HG03066 (cell line): ENCODE measurements at regions not wholly inside any gene's neighbourhood (a gene's known extent, or its start where the extent isn't known, plus 50 kb on each side); places are given as distances from the start of the nearest gene placed in this dataset.
A peak's percentile ranks its signal among the peaks of the same experiment; 100 is the strongest.
"Not testable (repeated sequence)": the region's sequence is repeated elsewhere in the genome, so short reads cannot be mapped to it uniquely, and the experiment has no call there.

Experiments
- ATAC-seq: cut with Tn5 transposase; IDR thresholded peaks from one replicate; pipeline ENCODE4 v1.9.1; 2021; ENCODE audit warnings: low read depth; ENCODE audit not compliant: unreplicated experiment

DNA sequence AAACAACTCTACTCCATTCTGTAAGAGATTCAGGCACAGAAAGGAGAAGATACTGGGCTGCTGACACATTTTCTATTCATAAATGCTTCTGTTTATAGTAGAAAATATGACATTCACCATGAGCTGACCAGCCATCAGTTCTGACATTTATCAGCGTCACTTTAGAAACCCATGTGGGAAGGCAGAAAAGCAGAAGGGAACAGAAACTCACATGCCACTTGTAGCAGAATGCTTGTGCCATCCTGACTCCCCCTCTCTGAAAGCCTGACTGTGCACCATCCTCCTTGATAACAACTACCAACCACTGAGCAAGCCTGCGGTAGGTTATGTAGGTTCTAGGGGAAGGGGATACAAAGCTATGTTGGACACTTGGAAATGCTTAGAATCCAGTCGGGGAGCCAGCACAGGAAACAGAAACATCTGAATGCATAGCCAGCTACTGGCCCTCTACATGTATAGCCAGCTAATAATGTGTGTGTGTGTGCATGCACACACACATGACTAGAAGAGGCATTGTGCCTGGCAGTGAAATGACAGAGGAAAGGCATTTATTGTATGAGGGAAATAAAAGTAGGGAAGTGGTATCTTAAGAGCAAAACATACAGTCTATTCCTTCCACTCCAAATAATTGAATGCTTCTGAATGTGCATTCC is 104.3 kb downstream of the SPDYE17 start:
- ATAC-seq, result not testable (repeated sequence)

DNA sequence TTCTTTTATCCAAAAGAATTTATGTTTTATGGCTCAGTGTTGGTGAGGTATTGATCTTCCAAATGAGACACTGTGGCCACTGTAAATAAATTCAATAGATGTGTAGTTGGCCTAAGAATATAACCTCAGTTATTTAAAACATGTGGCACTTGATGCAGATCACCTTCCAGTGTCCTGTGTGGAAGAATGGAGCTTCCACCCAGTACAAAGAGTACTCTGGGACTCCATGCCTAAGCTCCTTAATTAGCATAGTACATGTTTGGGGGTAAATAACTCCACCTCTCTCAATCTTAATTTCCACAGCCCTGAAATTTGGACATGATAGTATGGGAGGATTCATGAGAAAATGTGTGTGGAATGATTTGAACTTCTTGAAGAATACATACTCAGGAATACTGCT is 105.7 kb downstream of the SPDYE17 start:
- not testable (repeated sequence) for ATAC-seq

DNA sequence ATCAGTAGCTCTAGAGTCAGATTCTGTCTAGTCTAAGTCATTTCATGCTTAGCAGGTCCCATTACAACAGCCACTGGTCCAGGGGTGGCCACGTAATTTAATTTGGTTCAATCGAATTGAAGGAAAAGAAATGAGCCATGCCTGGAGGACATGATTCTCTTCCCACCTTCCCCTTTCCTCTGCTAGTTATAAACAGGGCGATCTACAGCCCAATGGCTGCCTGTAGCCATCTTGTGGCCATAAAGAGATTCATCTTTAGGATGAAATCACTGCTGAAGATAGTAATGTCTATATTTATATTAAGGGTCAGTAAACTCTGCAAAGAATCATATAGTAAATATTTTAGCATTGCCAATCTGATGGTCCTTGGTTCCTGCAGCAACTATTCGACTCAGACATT is 107.4 kb downstream of the SPDYE17 start:
- not testable (repeated sequence) for ATAC-seq

DNA sequence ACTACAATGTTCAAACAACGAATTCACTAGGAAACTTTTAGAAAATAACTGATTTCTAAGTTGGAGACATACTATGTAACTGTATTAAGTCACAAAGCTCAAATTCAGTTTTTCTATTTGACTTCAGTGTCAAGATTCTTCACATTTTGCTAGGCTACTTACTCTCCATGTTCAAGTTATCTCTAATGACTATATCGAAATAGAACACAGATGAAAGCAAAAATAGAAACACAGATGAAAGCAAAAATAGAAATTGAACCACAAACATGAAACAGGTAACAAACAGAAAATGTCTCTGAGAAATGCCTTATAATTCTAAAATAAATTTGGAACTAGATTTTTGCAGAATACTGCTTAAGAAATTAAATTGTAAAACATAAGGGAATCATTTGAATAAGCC is 113.5 kb downstream of the SPDYE17 start:
- not testable (repeated sequence) for ATAC-seq

DNA sequence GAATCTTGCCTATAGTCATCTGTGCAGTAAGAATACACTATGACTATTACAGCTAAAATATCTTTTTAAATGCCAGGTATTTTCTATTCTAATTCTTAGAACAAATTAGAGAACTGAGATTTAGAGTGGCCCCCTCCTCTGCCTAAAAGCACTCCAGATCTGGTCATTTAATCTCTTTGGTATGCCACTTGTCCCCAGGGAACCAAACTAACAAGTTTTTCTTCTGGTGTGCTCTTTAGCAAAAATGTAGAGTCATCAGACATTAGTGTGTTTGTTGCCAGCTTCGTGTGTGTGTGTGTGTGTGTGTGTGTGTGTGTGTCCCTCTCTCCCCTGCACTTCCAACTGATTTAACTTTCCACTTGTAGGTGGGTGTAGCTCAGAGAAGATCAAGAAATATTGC is 117.8 kb downstream of the SPDYE17 start:
- ATAC-seq, result not testable (repeated sequence)

DNA sequence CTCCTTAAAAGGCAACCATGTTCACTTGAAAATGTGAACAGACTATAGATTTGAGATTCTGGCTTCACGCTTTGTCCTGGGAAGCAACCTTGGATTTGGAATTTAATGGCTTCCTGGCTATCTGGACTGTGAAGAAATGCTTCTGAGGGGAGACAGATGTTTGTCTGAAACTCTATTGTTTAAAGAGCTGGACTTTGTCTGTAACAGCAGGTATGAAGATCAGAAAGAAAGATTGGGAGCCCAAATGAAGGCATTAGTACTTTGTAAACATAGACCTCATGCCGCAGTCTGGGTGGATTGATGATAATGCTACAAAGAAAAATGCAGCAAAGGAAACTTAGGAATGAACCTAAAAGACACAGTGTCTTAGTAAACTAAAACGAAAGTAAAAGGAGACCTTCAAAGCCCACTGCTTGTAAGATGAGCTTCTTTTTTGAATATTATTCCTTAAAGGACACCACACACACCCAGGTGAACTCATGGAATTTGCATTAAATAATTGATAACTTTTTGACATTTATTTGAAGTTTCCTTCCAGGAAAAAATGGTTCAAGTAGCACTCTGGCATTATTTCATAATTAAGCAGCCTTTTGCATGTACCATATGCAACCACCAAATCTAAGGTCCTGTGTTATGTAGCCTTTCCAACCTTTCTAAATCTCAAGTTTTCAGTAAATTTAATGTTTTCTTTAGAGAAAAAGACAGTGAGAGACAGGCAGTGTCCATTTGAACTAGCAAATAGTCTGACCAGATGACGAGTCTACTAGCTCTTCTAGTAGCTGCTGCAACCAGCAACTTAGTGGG is 119.9 kb downstream of the SPDYE17 start:
- ATAC-seq, result not testable (repeated sequence)

DNA sequence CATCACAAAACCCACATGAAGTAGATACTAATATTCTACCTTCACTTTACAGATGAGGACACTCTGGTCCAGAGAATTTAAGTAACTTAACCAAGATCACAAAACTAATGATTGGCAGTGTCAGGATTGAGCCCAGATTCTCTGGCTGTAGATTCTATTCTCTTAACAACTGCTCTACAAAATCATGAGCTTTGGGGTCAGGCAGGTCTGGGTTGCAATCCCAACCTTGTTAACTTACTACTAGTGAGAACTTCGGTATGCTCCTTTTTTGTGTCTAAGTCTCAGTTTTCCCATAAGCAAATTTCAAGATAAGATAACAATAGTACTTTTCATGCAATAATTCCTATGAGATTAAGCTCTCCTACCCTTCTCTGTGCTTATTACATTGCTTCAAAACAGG is 127.5 kb downstream of the SPDYE17 start:
- not testable (repeated sequence) for ATAC-seq

DNA sequence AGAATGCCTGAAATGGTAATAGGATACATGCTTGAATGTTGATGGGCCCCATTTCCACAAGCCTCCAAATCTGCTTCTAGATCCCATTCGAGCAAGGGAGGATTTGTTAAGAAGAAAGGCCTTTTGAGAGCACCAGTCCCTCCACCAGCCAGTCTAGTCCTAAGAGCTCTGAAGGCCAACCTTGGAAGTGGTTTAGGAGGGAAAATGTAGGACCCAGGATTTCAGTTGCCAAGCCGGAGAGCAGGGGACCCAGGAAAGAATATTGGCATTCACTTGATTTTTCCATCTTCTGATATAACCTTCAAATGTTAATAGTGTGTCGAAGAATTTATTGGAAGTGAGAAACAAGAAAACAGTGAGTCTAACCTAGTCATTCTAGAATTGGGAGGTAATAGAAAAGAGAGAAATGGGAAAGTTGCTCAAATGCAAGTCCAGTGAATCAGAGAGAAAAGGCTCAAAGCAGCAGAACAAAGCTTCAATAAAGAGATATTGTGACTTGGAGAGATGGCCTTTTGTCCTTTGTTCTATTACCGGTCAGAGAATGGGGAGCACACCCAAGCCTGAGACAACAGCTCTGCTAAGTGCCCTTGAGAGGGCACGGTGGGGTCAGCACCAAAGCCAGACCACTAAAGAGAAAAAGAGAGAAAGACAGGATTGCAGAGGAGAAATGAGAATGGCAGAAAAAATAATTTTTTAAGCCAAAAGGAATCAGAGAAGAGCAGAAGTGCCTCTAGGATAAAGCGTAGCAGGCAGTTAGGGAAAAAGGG is 130.0 kb downstream of the SPDYE17 start:
- ATAC-seq, result not testable (repeated sequence)

DNA sequence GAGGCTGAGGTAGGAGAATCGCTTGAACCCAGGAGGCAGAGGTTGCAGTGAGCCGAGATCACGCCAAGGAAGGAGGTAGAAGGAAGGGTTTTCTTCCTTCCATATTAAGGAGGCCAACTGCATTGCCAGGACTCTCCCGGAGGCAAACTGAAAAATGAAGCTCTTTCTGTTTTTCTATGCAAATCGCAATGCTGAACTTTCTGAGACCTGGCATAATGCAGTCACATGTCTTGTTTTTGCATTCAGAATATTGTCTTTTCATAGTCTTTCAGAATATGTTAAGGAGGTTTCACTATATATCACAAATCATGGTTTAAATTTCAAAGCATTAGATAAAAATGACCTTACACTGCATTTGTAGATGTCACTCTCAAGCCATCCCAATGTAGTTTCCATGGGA is 133.4 kb downstream of the SPDYE17 start:
- ATAC-seq, result not testable (repeated sequence)

DNA sequence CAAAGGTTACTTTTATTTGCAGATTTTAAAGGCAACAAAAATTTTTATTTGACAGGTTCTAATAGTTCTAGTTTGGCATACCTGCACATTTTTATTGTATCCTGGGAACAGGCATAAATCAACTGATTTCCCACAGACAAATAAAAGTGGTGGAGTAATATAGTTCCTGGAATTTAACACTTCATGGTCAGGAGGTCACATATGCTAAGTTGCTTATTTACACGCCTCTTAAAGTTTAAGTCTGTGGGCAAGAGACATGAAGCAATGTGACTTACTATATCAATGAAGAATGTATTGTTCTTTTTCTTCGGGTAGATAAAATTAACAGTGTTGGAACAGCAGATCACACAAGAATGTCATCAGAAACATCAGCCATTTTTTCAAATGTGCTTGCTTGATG is 135.2 kb downstream of the SPDYE17 start:
- ATAC-seq, result not testable (repeated sequence)

DNA sequence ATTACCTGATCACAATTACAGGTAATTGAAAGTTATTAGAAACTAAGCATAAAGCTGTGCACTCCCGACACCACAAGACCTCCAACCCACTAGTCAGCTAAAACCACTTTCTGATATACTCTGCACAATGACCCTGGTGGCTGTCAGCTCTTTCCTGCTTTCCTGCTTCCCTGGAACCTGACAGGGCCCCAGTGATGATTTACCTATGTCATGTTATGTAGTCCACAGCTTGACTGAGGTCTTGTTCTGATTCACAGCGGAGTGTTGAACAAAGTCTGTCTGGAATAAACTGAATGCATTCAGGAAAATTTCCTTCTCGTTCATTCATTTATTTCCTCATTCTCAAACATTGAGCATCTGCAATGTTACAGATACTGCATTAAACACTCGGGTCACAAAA is 136.5 kb downstream of the SPDYE17 start:
- ATAC-seq, result not testable (repeated sequence)

DNA sequence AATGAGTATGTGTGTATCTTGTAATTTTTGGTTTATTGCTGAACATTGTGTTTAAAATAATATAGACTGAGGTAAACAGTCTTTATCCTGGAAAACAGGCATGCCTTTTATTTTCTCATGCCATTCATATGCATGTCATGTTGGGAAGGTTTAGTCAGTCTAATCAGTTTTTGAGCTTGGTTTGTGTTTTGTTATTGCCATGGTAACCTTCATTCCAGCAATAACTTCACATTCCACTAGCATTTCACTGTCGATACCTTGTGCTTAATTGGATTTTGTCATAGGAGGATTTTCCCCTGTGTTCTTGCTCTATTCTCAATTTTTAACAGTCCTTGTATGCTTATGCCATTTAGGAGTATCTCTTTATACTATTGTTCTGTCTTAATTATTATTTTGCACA is 140.4 kb downstream of the SPDYE17 start:
- ATAC-seq, result not testable (repeated sequence)

DNA sequence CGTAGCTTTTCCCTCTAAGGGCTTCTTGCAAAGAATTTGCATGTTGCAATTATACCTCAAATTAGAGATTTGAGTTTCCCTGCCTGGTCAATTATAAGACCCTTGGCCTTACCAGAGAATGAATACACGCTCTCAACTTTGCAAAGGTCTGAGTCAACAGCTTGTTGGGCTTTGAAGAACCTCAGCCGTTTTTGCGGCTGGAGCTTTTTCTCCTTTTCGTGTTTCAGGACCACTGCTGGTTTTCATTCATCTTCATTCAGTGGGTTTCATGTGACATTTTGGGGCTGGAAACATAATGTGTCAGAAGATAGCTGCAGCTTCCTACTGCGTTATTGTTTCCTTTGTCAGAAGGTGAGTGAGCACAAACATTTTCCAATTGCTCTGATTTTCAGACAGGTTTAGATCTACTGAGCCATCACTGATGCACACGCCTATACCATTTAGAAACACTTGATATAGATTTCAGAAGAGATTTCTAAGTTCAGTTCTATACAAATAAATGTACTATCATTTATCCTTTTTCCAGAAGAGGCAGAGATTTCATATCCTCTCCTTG is 152.3 kb downstream of the SPDYE17 start:
- ATAC-seq, result not testable (repeated sequence)

DNA sequence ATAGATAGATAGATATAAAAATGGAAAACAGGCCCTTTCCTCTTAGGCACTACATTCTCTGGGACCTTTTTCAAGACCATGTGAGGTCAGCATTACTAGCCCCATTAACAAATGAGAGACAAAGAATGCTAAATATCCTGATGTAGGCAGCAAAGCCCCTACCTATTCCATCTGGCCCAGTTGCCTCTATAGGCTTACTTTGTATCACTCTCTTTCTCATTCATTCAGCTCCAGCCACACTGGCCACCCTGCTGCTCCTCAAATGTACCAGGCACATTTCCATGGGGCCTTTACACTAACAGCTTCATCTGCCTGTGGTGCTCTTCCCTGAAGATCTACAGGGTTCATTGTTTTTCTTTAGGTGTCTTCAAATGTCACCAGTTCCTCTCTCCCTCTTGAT is 156.4 kb downstream of the SPDYE17 start:
- ATAC-seq, result not testable (repeated sequence)

DNA sequence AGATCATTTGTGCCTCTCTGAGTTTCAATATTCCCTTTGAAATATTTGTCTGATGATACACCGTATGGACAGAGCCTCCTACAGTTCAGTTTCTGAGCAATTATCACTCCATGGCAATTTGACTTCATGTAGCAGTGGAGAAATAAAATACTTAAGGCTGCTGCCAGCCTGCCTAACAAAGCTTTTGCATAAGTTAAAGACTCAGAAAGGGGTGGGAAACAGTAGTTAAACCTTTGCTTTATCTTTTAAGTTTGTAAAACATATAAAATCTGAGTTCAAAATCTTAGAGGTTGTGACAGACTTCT is 161.7 kb downstream of the SPDYE17 start:
- ATAC-seq, result not testable (repeated sequence)

DNA sequence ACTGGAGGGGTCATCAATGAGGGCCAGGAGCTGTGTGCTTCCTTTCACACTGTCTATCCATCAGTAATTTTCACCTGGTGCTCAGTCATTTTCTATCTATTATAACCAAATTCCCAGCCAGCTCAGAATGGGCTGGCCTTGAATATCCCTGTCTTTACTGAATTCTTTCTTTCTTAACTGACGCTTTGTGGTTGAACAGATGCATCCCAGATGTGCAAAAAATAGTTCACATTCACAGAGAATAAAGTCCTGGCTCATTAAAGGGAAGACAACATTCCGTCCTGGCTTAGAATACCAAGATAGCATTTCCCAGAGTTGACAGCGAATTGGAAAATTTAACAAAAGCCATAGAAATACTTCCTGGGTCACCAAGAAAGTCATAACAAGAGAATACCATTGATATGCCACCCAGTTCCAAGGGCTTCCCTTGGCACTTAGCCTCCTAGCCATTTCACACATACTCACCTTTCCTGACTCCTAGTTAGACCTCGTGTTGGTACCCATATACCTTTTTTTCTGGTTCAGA is 164.7 kb downstream of the SPDYE17 start:
- not testable (repeated sequence) for ATAC-seq

DNA sequence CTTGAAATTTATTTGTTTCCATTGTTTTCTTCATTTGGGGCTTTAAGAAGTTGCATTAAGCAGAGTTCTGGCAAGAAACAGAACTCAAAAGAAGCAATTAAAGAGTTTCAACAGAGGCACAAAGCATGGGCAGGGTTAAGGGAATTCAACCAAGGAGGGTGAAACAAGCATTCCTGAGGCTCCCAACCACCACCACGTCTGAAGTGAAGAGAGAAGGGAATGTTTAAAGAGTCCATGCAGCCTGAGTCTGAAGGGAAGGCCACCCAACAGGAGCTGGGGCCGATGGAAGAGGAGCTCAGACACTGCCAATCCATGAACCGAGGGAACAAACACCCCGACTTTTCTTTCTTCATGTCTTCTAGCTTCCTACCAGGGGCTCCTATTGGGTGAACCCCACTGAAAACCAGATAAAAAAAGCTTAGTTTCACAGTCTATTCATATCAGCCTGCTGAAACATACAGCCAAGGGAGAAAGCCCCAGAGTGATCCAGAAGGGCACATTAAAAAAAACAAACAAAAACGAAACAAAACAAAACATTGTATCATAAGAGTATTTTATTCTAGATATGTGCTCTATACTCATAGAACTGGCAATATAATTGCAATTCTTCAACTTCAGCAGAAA is 168.9 kb downstream of the SPDYE17 start:
- ATAC-seq, result not testable (repeated sequence)

DNA sequence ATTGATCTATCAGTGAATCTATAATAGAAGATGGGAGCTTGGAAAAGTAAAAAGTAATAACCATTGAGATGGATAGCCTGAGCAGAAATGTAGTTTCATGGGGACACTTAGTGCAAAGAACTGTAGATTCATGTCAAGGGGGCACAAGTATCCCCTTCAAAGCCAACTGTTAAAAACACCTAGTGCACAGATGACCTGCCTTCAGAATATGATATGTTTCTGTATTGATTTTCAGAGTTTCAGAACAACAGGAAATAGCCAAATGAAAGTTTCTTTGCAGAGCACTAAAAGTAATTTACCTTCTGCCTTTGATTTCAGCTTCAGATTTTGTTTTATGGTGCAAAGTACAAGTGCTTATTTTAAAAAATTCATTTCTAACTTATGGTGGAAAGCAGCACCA is 169.9 kb downstream of the SPDYE17 start:
- ATAC-seq, result peak; percentile 49

DNA sequence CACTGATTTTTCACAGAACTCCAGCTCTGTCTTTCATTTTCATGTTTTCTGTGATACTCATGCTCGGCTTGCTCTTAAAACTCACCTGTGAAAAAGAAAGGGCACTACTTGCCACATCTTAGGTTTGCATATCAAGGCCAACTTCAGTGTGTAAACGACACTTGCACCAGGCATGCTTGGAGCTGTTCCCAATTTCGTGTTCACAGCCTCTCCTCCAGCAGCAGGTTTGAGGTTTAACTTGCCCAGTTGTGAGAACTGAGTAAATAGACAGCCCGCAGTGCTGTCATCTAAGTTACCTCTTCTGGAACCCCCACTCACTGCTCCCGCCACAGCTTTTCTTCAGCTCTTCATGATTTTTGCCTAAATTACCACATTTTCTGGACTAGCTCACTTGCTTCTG is 172.2 kb downstream of the SPDYE17 start:
- not testable (repeated sequence) for ATAC-seq

DNA sequence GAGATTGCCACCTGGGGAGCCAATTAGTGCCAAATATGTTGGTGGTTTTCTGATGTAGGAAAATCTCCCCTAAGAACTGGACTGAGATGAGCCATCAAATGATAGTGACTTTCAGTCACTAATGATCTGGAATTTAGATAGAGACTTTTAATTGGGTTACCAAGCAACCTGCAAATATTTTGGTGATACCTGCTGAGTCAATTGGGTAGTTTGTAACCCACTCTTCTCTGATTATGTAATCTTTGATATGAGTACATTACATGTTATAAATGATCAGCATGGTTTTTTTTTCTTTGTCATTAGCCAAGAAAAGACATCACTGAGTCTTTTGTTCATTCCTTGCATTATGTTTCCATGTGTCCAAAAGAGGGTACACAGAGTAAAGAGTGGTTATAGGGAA is 177.5 kb downstream of the SPDYE17 start:
- ATAC-seq, result not testable (repeated sequence)
